Skeletal muscle satellite cell (primary cell): ENCODE measurements at regions not wholly inside any gene's neighbourhood (a gene's known extent, or its start where the extent isn't known, plus 50 kb on each side); places are given as distances from the start of the nearest gene placed in this dataset. TPM values are rescaled to one million over a fixed set of nuclear protein-coding genes. Genes with fewer than 3 reads are reported as not detected.
"Not testable (repeated sequence)": the region's sequence is repeated elsewhere in the genome, so short reads cannot be mapped to it uniquely, and the experiment has no call there.

Experiments used
- H3K27me3 ChIP-seq: 2 replicates; pipeline ENCODE4 v1.7.0; 2013; ENCODE audit warnings: low read length; ENCODE audit not compliant: control insufficient read depth, insufficient read depth
- H3K36me3 ChIP-seq: 2 replicates; pipeline ENCODE4 v1.7.0; 2013; ENCODE audit warnings: mild to moderate bottlenecking, control low read depth, low read length; ENCODE audit not compliant: insufficient read depth
- H3K4me1 ChIP-seq: 2 replicates; pipeline ENCODE4 v1.7.0; 2013; ENCODE audit warnings: low read length; ENCODE audit not compliant: control insufficient read depth, insufficient read depth
- H3K4me2 ChIP-seq: 2 replicates; pipeline ENCODE4 v1.7.0; 2013; ENCODE audit warnings: mild to moderate bottlenecking, low read length
- H3K4me3 ChIP-seq: 2 replicates; pipeline ENCODE4 v1.7.0; 2013; ENCODE audit warnings: low read length
- H3K9ac ChIP-seq: 2 replicates; pipeline ENCODE4 v1.7.0; 2013; ENCODE audit warnings: mild to moderate bottlenecking, low read depth, low read length, moderate library complexity
- H3K9me3 ChIP-seq: replicated peaks from 2 replicates; pipeline ENCODE4 v1.7.0; 2013; ENCODE audit warnings: mild to moderate bottlenecking, control low read depth, low read length
- small RNA-seq: library from RNA; depleted of rRNA; stranded (forward); fragments of <200 nt; gene quantifications from one replicate; pipeline ENCODE3, GENCODE V24; 2012

DNA sequence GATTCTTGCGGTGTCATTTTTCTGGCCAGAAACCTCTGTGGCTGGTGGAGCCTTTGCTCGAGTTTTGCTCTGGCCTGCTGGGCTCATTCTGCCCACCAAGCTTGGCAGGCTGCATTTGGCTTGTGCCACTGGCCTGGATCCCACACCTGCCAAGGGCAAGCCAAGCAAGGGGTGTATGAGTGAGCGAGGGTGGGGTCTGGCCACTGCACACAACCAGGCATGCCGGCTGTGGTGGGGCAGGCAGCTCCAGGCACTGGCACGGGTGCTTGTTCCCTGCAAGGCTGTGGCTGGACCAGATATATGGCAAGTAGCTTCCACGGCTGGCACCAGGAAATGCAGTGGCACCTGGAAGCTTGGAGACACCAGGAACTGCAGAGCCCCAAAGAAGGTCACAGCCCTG, 68.6 kb upstream of the PPP3CA start:
- no peaks in the 10 kb centered on the region for H3K27me3 ChIP-seq
- H3K4me2 ChIP-seq = no peak overlapping the region
- no peak overlapping the region for H3K9ac ChIP-seq
- H3K4me3 ChIP-seq = no peak overlapping the region
- no peaks in the 10 kb centered on the region for H3K9me3 ChIP-seq
- no peaks in the 10 kb centered on the region for H3K4me1 ChIP-seq
- H3K36me3 ChIP-seq = no peaks in the 10 kb centered on the region

DNA sequence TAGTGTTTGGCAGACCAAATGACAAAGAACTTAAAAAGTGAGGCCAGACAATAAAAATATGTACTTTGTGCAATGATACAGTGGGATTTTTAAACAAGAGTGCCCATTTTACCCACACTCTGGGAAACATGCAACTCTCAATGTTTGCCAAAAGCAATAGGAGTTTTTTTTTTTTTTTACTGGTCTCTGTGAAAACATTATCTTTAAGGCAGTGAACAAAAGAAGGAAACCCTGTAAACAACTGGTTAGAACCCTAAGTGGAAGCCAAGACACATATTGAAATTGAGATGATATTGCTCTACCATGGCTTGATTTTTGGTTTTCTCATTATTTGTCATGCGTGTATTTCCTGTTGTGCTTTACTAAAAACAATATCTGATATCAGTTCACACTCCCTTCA, 67.2 kb upstream of the PPP3CA start:
- Histone ChIP-seq H3K4me3 (no peak overlapping the region), H3K36me3 (no peaks in the 10 kb centered on the region), H3K9ac (no peak overlapping the region), H3K4me1 (no peaks in the 10 kb centered on the region), H3K4me2 (no peak overlapping the region), H3K27me3 (no peaks in the 10 kb centered on the region), H3K9me3 (no peaks in the 10 kb centered on the region)

DNA sequence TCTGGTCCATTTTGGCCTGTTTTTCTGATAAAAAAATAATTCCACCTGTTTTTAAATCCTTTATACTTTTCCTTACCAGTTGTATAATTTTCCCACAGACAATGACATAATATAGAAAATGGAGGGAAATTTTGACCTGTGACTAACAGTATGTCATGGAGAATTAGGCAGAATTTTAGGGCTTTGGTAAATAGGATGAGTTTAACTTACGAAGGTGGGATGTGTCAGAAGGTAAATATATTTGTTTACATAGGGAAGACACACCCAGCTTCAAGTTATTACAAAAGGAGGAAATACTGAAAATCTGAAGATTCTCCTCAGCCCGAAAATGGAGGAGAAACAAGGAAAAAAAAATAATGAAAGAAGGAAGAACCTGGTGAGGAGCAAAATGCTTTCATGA, 64.6 kb upstream of the PPP3CA start:
- Histone ChIP-seq H3K4me2 (no peak overlapping the region), H3K36me3 (no peaks in the 10 kb centered on the region), H3K9ac (no peak overlapping the region), H3K9me3 (no peaks in the 10 kb centered on the region), H3K27me3 (no peaks in the 10 kb centered on the region), H3K4me3 (no peak overlapping the region), H3K4me1 (no peaks in the 10 kb centered on the region)

DNA sequence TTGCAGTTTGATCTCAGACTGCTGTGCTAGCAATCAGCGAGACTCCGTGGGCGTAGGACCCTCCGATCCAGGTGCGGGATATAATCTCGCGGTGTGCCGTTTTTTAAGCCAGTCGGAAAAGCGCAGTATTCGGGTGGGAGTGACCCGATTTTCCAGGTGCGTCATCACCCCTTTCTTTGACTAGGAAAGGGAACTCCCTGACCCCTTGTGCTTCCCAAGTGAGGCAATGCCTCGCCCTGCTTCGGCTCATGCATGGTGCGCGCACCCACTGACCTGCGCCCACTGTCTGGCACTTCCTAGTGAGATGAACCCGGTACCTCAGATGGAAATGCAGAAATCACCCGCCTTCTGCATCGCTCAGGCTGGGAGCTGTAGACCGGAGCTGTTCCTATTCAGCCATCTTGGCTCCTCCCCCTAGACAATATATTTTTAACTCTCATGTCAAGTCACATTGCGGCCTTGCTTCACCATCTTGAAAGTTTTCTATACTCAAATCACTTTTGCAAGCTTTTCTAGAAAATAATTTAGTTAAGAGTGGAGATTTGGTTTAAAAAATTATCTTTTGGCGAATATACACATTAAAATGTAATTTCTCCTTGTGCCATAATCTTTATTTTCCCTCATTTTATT, 64.1 kb upstream of the PPP3CA start:
- not testable (repeated sequence) for H3K9ac ChIP-seq, H3K27me3 ChIP-seq, H3K36me3 ChIP-seq, H3K4me1 ChIP-seq, H3K4me2 ChIP-seq, H3K4me3 ChIP-seq, H3K9me3 ChIP-seq

DNA sequence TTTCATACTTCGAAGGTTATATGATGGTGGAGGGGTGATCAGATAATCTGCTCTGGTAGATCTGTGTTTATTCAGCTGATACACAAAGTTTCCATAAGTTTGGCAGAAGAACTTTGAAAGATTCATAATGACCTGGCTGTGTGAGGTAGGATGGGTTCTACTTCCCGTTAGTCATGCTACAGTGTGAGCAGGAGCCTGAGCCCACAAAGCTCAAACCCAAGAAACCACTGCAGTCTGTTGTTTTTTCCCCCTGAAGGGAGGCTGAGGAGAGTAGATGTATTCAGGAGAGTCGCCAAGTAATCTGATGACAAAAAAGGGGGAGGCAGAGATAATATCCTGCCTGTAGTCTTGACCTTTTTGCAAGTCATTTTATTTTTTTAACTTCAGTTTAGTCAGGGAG, 52.8 kb upstream of the PPP3CA start:
- Histone ChIP-seq H3K4me2 (no peak overlapping the region), H3K4me3 (no peak overlapping the region), H3K9ac (no peak overlapping the region), H3K27me3 (no peaks in the 10 kb centered on the region), H3K4me1 (peaks cover 9% of the 10 kb centered on the region), H3K9me3 (no peaks in the 10 kb centered on the region), H3K36me3 (no peaks in the 10 kb centered on the region)

DNA sequence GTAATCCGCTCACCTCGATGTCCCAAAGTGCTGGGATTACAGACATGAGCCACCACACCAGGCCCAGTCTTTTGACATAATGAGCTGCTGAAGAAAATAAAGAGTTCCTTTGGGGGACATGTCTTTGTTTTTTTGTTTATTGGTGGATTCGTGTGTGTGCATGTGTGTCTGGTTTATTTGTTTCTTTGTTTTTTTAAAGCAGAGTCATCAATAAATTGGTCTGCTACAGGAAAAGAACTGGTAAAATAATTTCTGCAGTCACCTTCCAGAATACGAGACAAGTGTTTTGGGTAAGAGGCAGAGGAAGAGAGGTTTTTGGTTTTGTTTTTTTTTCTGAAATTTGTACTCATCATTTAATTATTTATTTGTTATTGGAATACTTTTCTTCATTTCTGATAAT, 51.5 kb upstream of the PPP3CA start:
- Histone ChIP-seq H3K9ac (no peak overlapping the region), H3K36me3 (no peaks in the 10 kb centered on the region), H3K27me3 (no peaks in the 10 kb centered on the region), H3K4me3 (no peak overlapping the region), H3K4me2 (no peak overlapping the region), H3K4me1 (peaks cover 9% of the 10 kb centered on the region), H3K9me3 (no peaks in the 10 kb centered on the region)

Small RNA genes lying in the stretch of these regions (small RNA-seq; reads per million reads assigned to genes)
- gene RNU6-462P = not detected
